ENCODE measurements at regions not wholly inside any gene's neighbourhood (a gene's known extent, or its start where the extent isn't known, plus 50 kb on each side); places are given as distances from the start of the nearest gene placed in this dataset.

- TF ChIP-seq CTCF (IDR thresholded peaks at IDR 0.05): no peak
- no peaks in the 10 kb centered on the region for H3K4me1 Mint-ChIP-seq
- no peak overlapping the region for H3K27ac Mint-ChIP-seq
- no peak for DNase-seq
- H3K36me3 Mint-ChIP-seq (ENCODE audit: low read depth): no peaks in the 10 kb centered on the region
- H3K27me3 Mint-ChIP-seq (ENCODE audit: low read depth, poor library complexity): peaks cover 3% of the 10 kb centered on the region
- H3K4me3 Mint-ChIP-seq: no peak overlapping the region
- H3K9me3 Mint-ChIP-seq: no peaks in the 10 kb centered on the region
These were observed 394.6 kb downstream of the LRRIQ3 start for GRCh38 chr1:73803380-73803779.

GRCh38 chr1:73801912-73802429, 396.0 kb downstream of the LRRIQ3 start:
- H3K4me1 Mint-ChIP-seq: no peaks in the 10 kb centered on the region
- no peaks in the 10 kb centered on the region for H3K9me3 Mint-ChIP-seq
- no peak overlapping the region for H3K27ac Mint-ChIP-seq
- TF ChIP-seq CTCF (IDR thresholded peaks at IDR 0.05): no peak
- H3K4me3 Mint-ChIP-seq: no peak overlapping the region
- DNase-seq: no peak
- H3K36me3 Mint-ChIP-seq (ENCODE audit: low read depth): no peaks in the 10 kb centered on the region
- H3K27me3 Mint-ChIP-seq (ENCODE audit: low read depth, poor library complexity): peaks cover 4% of the 10 kb centered on the region

GRCh38 chr1:73800376-73800775, 397.6 kb downstream of the LRRIQ3 start:
- no peak overlapping the region for H3K4me3 Mint-ChIP-seq
- no peaks in the 10 kb centered on the region for H3K36me3 Mint-ChIP-seq (ENCODE audit: low read depth)
- H3K4me1 Mint-ChIP-seq: no peaks in the 10 kb centered on the region
- no peak for TF ChIP-seq CTCF (IDR thresholded peaks at IDR 0.05)
- H3K27me3 Mint-ChIP-seq (ENCODE audit: low read depth, poor library complexity): peaks cover 4% of the 10 kb centered on the region
- no peak overlapping the region for H3K27ac Mint-ChIP-seq
- DNase-seq: no peak
- no peaks in the 10 kb centered on the region for H3K9me3 Mint-ChIP-seq

- H3K27me3 Mint-ChIP-seq (ENCODE audit: low read depth, poor library complexity): no peaks in the 10 kb centered on the region
- H3K4me3 Mint-ChIP-seq: no peak overlapping the region
- no peak for DNase-seq
- H3K27ac Mint-ChIP-seq: no peak overlapping the region
- H3K36me3 Mint-ChIP-seq (ENCODE audit: low read depth): no peaks in the 10 kb centered on the region
- no peak for TF ChIP-seq CTCF (IDR thresholded peaks at IDR 0.05)
- H3K9me3 Mint-ChIP-seq: no peaks in the 10 kb centered on the region
- H3K4me1 Mint-ChIP-seq: no peaks in the 10 kb centered on the region
These were observed 408.0 kb downstream of the LRRIQ3 start for GRCh38 chr1:73789965-73790364.

GRCh38 chr1:73784026-73784425, 413.9 kb downstream of the LRRIQ3 start:
- Mint-ChIP-seq H3K27ac (no peak overlapping the region), H3K9me3 (no peaks in the 10 kb centered on the region), H3K4me1 (peaks cover 5% of the 10 kb centered on the region), H3K27me3 (ENCODE audit: low read depth, poor library complexity) (no peaks in the 10 kb centered on the region), H3K4me3 (no peak overlapping the region), H3K36me3 (ENCODE audit: low read depth) (no peaks in the 10 kb centered on the region)
- no peak for DNase-seq
- TF ChIP-seq CTCF (IDR thresholded peaks at IDR 0.05): no peak

GRCh38 chr1:73783352-73783751, 414.6 kb downstream of the LRRIQ3 start:
- Mint-ChIP-seq H3K36me3 (ENCODE audit: low read depth) (no peaks in the 10 kb centered on the region), H3K4me3 (no peak overlapping the region), H3K27ac (no peak overlapping the region), H3K27me3 (ENCODE audit: low read depth, poor library complexity) (peaks cover 2% of the 10 kb centered on the region), H3K4me1 (peaks cover 5% of the 10 kb centered on the region), H3K9me3 (no peaks in the 10 kb centered on the region)
- no peak for TF ChIP-seq CTCF (IDR thresholded peaks at IDR 0.05)
- DNase-seq: no peak

Measured in nephron progenitor cell (in vitro differentiated cells).